Activated CD4-positive, alpha-beta T cell treated with anti-CD3 and anti-CD28 coated beads for 24 hours (primary cell): ENCODE measurements at regions not wholly inside any gene's neighbourhood (a gene's known extent, or its start where the extent isn't known, plus 50 kb on each side); places are given as distances from the start of the nearest gene placed in this dataset.
"Not testable (repeated sequence)": the region's sequence is repeated elsewhere in the genome, so short reads cannot be mapped to it uniquely, and the experiment has no call there.

Experiments used
- DNase-seq, 2 donors: peaks; one replicate each; pipeline ENCODE4 v3.0.0-alpha.2; 2020; ENCODE audit warnings: low read depth in 2 of 2

DNA sequence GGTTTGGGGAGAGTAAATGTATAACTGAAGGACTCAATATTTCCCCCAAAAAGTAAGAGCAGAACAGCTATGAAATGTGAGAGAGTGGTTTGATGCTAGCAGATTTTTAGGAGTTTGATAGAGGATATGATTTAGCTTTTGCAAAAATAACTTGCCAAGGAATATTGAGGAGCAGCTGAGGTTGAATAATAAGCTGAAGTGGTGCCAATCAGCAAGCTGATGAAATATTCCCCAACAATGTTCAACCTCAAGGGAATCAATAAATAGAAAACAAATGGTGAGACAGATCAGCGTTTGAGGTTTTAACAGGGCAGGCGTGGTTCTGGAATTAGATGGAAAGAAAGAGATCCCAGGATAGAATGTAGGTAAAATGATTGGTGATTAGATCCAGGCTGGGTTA is 413.4 kb upstream of the ADAMTS5 start:
- DNase-seq: no peak

GRCh38 chr21:27379354-27379753 is 412.5 kb upstream of the ADAMTS5 start:
- no peak for DNase-seq

- no peak for DNase-seq
Observed at GRCh38 chr21:27372381-27372780, 405.5 kb upstream of the ADAMTS5 start.

DNA sequence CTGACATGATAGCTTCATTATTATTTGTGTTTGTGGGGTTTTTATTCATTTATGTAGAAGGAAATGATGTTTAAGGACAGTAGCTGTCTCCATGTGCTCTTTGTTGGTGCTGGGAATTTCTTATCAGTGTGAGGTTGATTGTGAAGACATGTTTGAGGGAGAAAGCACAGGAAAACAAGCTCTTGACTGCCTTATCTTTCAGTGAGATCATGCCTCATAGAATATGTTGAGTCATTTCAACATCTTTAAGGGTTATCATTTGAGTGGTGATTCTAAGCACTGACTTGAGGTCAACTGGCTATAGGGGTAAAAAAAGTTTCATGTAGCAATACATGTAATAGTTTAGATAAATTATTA is 405.1 kb upstream of the ADAMTS5 start:
- DNase-seq: no peak

DNA sequence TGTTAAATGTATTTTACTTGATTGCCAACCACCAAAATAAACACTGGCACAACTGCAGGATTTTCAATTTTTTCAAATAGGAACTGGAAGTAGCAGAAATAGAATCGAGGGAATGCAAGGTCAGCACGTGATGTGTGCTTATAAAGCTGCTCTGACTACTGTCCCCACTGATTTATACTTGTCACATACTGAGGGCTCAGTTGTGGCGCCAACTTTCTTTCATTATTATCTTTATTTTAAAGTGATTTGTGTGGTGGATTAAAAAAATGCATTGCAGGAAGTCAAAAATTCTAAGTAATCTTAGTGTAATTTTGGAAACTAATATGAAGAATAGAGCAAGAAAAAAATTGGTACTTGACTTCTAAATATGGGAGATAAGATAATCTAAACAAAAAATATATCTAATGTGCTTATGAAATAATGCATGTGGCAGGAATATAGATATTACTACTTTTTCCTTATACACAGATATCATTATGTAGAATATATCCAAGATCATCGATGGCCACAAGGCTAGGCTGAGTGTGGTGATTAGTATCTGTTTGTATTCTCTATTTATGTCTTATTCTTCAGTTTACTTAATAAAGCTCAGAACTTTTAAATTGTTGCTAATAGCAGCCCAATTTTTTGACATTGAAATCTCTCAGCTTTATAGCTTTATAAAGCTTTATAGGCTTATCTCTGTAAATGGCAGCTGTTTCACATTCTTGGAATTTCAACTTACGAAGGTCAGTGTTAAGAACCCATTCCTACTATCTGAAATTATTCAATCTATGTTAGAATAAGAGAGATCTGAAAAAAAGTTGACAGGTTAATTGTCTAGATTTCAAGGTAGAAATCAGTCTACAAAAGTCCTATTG is 404.5 kb upstream of the ADAMTS5 start:
- no peak for DNase-seq

- DNase-seq: no peak
Observed at GRCh38 chr21:27369978-27370571, 403.2 kb upstream of the ADAMTS5 start.

GRCh38 chr21:27369234-27369633 is 402.3 kb upstream of the ADAMTS5 start:
- no peak for DNase-seq

- no peak for DNase-seq
Observed at GRCh38 chr21:27366646-27367235, 399.9 kb upstream of the ADAMTS5 start.

DNA sequence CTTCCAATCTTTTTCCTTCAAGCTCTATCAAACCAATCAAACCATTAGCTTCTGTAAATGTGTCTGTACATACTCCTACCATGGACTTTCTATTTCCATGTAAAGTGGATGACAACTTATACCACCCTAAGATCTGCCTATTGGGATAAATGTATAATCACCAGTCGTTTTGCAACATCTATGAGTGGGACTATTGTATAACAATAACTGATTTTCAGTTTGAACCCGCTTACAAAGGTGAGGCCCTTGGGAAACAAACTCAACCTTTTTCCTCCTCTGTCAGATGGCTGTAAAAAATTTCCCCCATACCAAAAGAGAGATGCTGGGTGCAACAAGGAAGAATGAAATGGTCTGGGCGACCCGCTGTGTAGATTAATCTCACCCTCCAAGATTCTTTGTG is 399.1 kb upstream of the ADAMTS5 start:
- no peak for DNase-seq

DNA sequence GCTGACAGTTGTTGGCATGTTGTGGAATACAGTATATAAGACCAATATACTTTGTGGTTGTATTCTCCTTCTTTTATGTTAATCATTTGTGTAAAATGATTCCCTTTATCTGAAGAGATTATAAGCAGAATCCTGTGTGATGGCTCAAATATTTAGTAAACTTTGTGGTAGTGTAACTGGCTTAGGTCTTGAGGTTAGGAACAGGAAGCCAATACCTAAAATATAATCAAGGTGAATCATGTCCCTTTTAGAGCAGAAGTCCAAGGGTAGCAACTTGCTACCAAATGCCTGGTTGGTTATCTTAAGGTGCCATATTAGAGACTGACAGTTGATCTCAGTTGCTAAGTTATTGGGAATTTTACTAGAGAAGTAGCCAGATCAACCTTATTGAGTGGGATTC is 398.5 kb upstream of the ADAMTS5 start:
- DNase-seq: no peak

GRCh38 chr21:27363719-27364477 is 397.0 kb upstream of the ADAMTS5 start:
- no peak for DNase-seq

DNA sequence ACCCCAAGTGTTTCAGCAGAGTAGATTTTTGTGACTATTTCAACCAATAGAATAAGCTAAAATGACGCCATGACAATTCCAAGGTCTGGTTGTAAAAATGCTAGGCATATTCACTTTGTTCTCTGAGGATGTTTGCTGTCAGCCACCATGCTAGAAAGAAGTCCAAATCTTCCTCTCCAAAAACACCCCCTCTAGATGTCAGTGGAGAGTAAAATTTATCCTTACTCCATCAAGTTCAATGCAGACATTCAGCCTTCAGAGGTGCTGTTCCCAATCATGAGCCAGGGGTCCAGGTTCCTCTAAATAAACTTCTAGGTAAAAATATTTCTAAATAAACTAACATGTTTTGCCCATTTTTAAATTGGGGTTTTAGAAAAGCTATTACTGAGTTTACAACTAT is 395.4 kb upstream of the ADAMTS5 start:
- no peak for DNase-seq

- DNase-seq: no peak
Observed at GRCh38 chr21:27359141-27359540, 392.3 kb upstream of the ADAMTS5 start.

DNA sequence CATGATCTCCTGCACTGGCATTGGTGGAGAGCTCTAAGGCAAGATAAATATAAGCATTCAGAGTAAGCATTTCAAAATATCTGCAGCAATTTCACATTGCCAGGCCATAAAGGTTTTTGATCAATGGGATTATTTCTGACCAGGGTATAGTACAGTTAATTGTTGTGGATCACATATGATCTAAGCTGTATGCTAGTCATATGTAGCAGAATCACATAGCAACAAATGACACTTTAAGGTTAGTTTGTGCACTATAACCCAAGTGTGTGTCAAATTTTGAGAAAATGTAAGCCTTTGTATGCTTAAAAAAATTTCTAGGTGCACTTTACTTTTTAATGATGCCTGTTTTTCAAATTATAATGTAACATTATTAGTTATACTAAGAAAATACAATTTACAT is 386.0 kb upstream of the ADAMTS5 start:
- DNase-seq: no peak

DNA sequence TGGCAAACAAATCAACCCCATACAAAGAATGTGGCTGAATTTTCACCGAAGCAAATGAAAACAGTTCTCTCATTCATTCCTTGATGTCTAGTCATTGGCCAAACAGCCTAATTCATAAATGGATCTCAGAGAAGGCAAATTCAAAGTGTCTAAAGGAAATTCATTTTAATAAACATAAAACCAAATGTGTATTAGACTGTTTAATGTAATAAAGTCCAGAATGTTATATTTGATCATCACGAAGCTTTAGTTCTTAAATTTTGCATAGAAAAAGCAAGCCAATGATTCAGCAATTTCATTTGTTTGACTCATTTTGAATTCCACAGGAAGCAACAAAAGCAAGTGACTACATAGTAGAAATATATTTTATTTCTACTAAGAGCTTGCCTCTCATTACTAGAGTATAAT is 379.2 kb upstream of the ADAMTS5 start:
- DNase-seq: no peak

- no peak for DNase-seq
Observed at GRCh38 chr21:27339902-27340301, 373.0 kb upstream of the ADAMTS5 start.

DNA sequence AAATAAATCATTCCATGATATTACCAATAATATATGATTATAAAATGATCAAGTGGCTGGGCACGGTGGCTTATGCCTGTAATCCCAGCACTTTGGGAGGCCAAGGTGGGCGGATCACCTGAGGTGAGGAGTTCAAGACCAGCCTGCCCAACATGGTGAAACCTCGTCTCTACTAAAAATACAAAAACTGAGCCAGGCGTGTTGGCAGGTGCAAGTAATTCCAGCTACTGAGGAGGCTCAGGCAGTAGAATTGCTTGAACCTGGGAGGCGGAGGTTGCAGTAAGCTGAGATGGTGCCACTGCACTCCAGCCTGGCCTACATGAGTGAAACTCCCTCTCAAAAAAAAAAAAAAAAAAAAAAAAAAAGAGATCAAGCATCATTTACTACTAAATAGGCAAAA is 371.1 kb upstream of the ADAMTS5 start:
- not testable (repeated sequence) for DNase-seq

GRCh38 chr21:27333096-27333495 is 366.2 kb upstream of the ADAMTS5 start:
- no peak for DNase-seq

DNA sequence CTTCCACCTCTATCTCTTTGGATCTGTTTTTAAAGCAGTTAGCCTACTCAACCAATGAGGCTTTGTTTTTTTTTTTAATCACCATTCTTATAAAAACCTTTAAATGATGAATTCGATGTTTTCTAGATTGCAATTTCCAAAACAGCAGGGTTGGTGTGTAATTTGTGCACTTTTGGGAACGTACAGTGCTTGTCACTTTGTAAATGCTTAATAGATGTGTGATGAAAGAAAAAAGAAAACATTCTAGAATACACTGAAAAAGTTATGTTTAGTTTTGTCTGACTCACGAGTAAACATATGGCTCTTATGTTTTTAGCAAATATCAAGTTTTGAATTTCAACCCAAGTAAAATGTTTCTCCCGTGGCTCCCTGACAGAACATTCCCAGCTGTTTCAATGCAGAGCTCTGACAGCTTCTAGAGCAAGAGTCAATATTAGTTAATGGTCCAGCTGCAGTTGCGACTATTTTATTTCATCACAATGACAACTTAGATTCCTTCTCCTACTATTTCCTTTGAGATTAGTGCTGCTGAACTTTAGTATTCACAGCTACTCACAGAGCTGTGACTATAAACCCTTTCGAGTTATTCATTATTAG is 362.5 kb upstream of the ADAMTS5 start:
- no peak for DNase-seq

GRCh38 chr21:27326301-27326700 is 359.4 kb upstream of the ADAMTS5 start:
- no peak for DNase-seq

- DNase-seq: no peak
Observed at GRCh38 chr21:27323331-27323730, 356.4 kb upstream of the ADAMTS5 start.

DNA sequence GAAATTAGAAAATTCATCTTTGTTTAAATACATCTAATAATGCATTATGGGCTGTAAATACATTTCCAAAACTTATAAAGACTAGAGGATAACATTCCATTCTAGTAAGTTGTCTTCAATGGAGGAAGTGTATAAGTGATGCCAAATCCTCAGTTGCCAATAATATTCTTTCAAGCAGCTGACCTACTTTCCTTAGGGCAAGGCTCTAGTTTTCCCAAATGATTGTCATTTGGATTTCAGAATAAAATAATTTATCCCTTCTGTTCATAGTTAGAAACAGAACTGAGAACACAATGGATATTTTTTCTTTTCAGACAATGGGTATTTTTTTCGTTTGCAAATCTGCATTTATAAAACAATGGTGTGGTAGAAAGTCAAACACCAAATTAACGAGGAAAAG is 354.9 kb upstream of the ADAMTS5 start:
- DNase-seq: no peak
